Amniotic stem cell (primary cell): ENCODE measurements at regions not wholly inside any gene's neighbourhood (a gene's known extent, or its start where the extent isn't known, plus 50 kb on each side); places are given as distances from the start of the nearest gene placed in this dataset.

Experiments used
- DNase-seq: peaks from one replicate; lab custom pipeline; 2025; lab: John Stamatoyannopoulos, UW

DNA sequence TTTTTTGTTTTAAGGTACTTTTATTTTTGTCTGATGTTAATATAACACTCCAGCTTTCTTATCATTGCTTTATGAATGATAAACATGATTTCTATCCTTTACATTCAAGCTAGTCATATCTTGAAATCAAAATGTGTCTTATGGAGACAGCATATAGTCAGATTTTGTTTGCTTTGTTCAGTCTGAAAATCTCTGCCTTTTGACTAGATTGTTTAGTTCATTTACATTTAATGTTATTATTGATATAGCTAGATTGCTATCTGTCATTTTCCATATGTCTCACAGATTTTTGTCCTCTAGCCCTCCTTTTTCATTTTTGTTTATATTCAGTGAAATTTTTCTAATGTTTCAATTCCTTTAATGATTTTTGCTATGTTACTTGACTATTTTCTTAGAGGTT lies 332.8 kb downstream of the SMOC2 start:
- no peak for DNase-seq

DNA sequence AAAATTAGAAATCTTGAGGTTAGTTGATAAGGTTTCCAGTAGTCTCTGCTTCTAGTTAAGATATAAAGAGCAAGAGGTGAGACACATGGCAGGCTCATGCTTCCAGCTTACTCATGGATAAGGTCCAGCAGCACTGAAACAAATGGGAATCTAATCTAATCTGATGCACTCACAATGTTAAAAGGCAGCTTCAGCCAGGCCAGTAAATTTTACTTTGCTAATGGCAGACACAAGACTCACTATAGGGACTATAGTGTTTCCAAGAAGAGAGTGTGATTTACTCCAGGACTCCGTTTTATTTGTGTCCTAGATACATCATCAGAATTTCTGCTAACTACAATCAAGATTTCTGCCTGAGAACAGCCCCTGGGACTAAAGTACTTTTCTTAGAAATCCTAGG lies 324.8 kb downstream of the SMOC2 start:
- no peak for DNase-seq

DNA sequence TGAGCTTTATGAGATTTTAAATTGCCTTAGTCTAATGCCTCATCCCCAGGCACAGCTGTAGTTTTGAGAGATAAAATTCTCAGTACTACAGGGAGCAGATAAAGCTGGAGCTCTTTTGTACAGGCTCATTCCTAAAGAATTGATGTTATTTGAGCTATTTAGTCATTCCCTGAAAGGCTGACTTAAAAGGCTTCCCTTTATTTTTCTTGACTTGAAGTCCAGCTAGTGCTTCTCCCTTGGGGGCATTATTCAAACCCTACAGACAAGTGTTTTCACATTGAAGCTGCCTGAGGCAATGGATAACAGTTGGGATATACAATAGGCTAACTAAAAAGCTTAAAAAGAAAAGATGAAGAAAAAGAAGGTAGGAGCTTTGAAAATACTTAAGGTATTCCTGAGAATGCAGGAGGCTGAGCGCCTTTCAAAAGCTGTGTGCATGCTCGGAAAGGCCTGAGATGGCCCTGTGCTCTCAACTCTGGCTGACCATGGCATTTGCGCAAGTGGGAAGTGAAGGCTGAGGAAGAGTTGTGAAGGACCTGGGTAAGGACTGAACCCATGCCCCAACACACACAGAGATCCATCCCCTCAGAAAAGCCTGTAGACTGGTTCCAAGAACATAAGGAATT lies 315.1 kb downstream of the SMOC2 start:
- no peak for DNase-seq

DNA sequence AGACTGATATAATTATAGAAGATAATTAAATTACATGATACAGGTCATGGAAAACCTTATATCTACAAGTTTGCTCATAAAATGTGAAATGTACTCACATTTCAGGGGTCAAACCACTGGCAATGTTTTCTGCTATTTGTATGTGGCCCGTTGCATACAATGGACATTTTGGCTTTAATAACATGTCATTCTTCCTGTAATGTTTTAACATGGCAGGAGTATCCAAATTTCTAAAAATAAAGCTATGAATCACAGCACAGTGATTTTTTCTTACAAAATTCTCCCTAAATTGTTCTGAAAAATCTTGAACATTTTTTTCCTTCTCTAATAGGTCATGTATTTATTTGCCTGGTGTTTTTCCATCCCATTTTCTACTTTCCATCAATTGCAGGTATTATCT lies 305.7 kb downstream of the SMOC2 start:
- DNase-seq, result no peak

DNA sequence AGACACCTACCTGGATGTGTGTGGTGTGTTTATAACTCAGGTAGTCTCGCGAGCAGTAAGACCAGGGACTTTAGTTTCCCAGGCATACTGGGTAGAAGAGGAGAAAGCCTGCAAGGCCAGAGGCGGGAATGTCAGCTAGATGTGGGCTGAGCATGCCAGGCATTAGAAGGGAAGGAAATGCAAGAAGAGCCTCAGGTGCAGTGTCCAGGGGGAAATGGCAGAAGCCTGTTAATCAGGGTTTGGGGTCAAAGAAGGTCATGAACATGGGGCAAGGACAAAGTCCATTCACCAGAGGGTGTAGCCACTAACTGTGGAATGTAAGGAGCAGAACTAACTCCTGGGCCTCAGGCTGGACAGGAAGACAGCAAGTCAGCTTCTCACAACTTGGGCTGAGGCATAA lies 305.0 kb downstream of the SMOC2 start:
- DNase-seq, result no peak

DNA sequence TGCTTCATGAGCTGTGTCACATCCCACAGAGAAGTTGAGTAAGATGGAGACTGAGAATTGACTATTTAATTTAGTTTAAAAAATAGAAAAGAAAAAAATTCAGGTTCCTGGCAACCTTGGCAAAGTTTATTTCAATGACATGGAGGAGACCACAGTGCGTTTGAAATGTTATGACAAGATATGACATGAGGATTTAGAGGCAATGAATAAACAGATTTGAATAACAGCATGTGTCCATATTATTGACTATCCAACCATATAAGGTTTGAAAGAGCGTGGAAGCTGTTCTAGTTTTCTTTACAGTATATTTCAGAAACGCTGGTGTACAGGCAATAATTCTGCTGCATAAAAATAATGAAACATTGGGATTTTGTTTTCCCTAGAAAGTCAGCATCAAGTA lies 303.9 kb downstream of the SMOC2 start:
- no peak for DNase-seq

DNA sequence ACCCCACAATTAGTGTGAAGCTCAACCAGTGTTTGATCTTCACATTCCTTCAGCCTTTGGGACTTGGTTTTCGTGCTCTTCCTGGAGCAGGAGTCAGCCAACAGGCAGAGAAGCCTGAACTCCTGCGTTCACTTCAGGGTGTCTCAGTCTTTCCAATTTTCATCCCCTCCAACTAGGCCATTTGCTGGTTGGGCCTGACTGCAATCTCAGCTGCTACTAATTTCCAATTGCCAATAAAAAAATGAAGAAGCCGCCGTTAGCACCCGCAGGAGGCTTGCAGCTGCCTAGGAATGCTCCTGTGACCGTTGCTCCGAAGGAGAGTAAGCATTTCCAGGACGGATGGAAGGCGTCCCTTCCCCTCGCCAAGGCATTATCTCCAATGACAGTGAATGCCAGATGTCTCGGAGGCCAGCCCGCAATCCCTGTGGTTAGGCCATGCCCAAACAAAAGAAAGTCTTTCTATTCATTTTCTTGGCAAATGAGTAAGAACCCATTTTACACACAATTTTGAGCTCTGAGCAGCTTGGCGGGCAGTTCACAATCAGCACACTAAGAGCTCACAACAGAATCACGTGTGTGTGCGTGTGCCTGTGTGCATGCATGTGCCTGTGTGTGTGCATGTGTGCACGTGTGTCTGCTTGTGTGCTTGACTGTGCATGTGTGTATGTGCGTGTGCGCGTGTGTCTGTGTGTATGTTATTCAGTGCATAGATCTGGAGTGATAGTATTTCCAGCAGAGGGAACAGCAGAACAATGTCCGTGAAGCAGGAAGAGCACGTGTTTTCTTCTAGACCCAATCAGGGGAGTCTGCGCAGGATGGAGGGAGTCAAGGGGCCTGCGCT lies 301.2 kb downstream of the SMOC2 start:
- DNase-seq, result no peak

DNA sequence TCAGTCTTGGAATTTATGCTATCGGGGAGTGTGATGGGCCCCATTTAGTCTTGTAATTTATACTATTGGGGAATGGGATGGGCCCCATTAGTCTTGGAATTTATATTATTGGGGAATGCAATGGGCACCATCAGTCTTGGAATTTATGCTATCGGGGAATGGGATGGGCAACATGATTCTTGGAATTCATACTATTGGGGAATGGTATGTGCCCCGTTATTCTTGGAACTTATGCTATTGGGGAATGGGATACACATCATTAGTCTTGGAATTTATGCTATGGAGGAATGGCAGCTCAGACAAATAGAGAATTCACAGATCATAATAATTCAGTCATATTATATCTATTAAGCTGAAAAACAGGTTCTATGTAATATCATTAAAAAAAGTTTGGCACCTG lies 300.3 kb downstream of the SMOC2 start:
- DNase-seq, result no peak

DNA sequence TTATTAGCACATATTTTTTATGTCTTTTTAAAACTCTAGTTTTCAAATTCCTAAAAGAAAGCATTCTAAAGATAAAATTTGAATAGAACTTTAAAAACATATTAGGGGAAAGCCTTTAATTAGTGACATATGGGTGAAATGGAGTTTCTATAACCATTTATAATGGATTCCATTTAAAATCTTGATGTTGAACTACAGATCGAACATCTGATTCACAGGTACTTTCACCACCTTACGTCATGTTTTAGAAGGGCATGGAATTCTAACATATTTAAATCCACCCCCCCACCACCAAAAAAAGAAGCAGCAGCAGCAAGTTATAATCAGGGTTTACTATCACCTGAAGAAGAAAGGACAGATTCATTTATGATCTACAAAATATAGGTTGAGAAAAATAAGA lies 298.4 kb downstream of the SMOC2 start:
- DNase-seq, result no peak

DNA sequence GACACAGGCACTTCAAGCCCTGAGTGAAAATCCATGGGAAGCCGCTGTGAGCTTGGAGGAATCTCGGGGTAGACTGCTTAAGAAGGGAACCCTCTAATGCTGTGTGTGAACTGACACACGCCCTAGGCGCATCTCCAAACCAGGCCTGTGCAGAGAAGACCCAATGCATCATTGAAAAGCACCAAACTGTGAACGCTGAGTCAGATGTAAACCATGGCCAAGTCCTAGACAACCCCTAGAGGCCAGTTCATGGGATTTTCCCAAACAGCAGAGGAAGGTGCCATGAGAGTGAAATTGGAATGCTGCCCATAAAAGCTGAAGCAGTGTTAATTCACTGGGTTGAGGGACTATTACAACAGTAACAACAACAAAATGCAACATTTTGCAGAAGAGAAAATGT lies 296.5 kb downstream of the SMOC2 start:
- no peak for DNase-seq

DNA sequence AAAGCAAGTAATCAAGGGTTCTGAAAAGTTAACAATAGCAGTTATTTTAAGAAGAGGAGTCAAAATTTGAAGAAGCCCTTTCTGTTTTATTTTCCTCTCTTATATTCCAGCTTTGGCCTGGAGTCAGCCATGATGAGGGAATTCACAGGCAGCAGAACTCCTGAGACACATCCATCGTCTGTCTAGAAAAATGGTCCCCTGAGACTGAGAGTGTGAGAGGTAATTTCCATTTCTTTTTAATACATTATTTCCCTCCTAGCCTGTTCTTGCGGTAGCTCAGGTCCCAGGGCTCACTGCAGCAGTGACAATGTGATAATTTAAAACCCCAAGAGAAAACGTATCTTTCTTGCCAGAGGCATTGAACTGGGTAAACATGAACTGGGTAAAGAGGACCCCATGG lies 296.0 kb downstream of the SMOC2 start:
- no peak for DNase-seq

DNA sequence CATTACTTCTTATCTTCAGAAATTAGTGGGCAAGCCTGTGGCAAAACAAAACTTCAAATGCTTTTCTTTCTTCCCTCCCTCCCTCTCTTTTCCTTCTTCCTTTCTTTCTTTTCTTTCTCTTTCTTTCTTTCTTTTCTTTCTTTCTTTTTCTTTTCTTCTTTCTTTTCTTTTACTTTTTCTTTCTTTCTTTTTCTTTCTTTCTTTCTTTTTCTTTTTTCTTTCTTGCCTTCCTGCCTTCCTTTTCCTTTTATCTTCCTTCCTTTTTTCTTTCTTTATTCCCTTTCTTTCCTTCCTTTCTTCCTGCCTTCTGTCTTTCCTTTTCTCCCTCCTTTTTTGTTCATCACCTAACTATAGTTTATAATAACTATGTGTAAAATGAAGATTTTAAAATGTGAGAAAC lies 295.1 kb downstream of the SMOC2 start:
- DNase-seq, result no peak

DNA sequence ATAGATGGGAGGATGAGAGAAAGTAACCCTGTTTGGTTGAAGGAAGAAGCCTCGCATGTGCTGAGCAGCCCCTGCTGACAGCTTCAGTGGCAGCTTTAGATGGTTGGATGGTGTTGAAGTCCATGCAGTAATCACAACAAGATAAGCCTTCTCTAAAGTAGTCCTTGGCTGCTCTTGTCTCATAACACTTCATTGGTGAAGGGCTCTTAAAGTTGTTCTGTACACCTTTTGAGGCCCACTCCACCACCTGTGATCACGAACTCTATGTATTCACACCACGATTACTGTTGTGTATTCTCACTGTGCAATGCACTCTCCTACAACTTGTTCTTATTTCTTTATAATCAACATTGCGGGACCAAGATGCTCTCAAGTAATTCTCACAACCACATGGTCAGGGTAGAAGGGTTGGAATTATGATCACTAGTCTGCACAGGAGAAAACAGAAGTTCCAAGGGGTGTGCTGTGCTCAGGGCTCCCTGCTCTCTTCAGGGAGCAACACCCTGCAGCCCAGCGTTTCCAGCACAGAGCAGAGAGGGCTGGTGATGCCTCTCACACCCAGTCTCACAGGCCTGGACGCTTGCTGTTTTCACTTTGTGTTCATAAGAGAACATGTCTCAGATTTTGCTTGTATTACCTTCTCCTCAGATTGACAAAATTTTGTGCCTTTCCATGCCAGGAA lies 294.4 kb downstream of the SMOC2 start:
- DNase-seq, result no peak

DNA sequence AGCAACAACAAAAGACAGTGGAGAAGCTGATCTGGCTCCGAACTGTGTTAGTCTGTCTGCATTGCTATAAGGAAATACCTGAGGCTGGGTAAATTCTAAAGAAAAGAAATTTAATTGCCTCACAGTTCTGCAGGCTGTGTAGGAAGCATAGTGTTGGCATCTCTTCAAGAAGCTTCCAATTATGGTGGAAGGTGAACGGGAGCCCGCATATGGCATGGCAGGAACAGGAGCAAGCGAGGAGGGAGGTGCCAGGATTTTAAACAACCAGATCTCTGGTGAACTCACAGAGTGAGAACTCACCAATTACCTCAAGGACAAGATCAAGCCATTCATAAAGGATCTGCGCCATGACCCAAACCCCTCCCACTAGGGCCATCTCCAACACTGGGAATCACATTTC lies 293.5 kb downstream of the SMOC2 start:
- DNase-seq, result no peak

DNA sequence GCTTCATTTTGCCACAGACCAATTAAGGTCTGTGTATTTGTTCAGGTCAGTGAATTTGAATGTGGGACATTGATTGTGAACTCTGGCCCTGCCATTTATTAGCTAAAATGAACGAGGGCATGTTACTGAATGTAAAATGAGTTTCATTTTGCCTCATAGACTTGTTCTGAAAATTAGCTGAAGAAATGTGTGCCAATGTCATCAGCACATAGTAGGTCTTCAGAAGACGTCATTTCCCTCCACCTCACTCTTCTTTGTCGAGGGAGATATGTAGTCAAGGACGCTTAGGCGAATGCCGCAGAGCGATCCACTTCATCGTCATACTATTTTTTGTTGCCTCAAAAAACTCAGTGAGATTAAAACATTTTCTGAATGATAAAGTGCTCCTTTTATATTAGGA lies 291.7 kb downstream of the SMOC2 start:
- DNase-seq, result no peak

DNA sequence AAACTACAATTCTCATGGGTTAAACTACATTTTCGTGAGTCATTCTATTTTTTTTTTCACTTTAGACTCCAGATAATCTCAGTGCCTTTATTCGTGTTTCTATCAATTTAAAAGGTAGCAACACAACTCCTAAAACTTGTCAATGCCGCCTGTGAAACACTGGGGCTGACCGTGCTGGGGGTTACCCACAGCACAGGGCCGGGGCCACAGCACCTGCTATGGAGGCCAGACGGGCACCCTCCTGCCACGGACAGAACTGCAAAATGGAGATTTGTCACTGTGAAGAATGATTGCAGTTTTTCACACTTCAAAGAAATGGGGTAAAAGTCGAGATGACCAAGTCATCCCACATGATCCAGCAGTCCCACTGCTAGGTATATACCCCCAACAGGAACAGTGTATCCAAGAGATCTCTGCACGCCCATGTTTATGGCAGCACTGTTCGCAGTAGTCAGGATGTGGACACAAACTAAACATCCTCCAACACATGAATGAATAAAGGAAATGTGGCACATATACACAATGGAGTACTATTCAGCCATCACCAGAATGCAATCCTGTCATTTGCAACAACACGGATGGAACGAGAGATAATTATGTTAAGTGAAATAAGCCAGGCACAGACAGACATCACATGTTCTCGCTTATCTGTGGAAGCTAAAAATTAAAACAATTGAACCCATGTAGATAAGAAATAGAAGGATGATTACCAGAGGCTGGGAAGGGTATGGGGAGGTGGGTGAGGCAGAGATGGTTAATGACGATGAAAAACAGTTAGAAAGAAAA lies 290.1 kb downstream of the SMOC2 start:
- no peak for DNase-seq

DNA sequence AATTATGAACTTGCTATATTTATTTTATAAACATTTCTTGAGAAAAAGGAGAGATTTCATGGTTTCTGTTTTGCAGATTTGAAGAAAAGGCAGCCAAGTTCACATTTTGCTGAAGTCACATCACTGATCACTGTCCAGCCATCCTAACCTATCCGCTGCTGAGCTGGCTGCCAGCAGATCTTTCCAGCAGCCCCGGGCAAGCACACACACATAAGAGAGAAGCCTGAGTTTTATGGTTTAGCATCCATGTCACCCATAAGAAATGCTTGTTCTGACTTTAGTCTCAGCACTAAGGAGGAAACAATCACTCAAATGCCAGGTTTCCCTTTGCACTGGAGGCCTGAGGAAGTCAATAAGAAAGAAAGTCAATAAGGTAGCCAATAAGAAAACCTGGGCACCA lies 287.1 kb downstream of the SMOC2 start:
- DNase-seq, result no peak

DNA sequence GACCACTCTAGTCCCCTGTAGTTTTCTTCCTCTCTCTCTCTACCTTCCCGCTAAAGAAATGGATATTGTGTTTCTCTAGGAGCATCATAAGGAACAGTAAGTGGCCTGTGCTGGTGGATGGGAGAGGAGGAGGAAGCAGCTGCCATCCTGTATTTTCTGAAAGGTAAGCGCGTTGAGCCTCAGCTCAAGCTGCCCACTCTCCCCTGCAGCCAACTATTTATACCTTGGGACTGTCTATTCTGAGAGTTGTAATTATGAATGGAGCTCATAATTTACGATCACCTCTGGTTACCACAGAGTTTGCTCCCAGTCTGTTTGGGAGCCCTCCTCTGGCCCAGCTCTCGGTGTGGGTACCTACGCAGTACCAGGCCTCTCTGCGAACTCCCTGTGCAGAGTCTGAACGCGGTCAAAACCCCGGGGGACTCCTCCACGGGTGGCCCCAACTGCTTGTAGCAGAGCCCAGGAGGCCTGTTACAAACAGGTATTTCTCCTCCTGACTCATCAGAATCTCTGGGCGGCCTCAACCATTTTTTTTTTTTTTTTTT lies 285.4 kb downstream of the SMOC2 start:
- DNase-seq, result no peak

DNA sequence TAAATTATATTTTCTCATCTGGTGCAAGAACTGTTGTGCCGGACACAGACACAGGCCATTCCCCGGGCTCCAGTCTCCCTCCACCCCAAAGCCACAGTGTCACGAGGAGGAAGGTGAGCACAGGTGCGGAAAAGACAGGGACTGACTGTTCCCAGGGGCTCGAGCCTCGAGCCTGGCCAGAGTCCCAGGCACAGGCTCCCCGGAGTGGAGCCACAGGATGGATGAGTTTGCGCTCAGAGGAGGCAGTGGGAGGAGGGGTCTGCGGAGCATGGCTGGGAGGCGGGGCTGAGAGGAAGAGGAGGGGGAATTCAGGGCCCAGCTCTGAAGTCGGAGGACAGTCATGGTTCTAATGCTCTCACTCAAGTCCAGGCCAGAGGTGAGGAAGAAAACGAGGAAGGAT lies 284.8 kb downstream of the SMOC2 start:
- DNase-seq, result no peak

DNA sequence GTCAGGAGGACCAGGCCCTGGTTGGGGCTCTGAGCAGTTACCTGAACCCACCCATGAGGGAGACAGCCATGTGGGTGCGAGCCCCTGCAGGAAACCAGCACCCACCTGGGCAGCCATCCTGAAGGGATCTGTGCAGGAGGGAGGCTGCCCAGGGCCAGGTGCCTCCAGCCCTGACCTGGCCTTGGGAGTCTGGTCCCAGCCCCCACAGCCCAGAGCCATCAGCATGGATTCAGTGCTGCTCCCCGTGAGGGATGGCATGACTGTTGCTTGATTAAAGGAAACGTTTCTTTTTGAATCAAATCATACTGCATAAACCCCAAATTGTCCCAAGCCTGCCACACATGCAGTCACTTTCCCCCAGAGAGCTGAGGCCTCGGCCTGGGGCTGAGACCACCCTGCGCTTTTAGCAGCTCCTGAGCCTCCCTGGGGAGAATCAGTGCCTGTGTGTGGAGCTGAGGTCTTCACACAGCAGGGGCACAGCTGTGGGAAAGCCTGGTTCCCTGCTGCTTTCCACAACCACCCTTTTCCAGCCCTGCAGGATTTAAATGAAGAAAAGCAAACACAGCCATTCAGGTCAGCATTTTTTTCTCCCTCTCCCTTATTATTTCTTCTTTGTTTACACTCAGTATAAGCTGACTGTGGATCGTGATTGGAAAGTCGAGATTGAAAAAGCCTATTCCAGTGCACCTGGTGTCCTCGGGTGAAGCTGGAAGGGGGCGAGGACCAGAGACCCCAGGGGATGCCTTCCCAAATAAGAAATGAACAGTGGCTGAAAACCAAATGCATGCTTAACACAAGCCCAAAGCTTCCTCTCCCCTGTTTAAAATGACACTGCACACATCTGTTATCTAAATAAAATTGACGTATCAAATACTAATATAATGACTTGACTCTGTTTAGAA lies 283.9 kb downstream of the SMOC2 start:
- no peak for DNase-seq

DNA sequence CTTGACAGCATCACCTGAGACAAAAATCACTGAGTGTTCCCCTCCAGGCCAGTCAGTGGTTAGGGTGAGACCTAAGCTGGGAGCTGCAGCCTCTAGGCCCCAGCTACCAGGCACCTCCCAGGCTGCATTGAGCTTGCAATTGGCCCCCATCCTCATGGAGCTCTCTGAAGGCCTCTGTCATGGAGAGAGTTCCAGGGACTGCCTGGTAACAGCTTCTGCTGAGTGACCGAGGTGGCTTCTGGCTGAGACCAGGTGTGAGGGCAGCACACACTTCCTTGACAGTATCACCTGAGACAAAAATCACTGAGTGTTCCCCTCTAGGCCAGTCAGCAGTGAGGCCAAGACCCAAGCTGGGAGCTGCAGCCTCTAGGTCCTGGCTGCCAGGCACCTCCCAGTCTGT lies 283.0 kb downstream of the SMOC2 start:
- DNase-seq, result no peak
